HG03558 (cell line): ENCODE measurements at regions not wholly inside any gene's neighbourhood (a gene's known extent, or its start where the extent isn't known, plus 50 kb on each side); places are given as distances from the start of the nearest gene placed in this dataset.
"Not testable (repeated sequence)": the region's sequence is repeated elsewhere in the genome, so short reads cannot be mapped to it uniquely, and the experiment has no call there.

Experiments
- ATAC-seq: cut with Tn5 transposase; IDR thresholded peaks from one replicate; pipeline ENCODE4 v1.9.1; 2021; ENCODE audit warnings: moderate number of reproducible peaks; ENCODE audit not compliant: unreplicated experiment; ENCODE audit errors: extremely low read depth

DNA sequence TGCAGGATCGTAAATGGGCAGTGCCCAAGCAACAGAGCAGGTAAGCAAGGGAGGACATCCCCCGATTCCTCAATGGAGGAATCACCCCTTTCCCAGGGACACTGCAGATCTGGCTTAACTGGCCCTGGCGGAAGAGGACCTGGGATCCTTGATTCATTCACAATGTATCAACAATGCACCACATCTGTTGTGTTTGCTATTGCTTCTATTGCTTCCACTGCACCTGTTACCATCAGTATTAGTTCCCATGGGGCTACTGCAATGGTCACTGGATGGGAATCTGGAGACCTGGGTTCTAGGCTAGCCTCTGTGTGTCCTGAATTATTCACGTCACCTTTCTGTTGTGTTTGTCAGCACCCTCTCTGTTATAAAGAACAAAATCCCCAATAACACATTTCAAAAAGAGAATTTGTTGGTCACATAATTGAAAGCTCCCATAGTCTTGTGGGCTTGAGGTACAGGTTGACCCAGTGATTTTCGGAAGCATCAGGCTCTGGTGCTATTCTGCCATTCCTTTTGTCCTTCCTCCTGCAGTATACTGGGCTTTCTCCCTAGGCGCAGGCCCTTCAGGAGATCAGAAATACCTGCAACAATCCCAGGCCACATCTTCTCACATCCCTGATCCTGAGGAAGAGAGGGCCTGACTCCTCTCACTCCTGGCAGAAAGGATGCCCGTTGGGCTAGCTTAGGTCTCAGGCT, 193.5 kb upstream of the GLI2 start:
- no peak for ATAC-seq

DNA sequence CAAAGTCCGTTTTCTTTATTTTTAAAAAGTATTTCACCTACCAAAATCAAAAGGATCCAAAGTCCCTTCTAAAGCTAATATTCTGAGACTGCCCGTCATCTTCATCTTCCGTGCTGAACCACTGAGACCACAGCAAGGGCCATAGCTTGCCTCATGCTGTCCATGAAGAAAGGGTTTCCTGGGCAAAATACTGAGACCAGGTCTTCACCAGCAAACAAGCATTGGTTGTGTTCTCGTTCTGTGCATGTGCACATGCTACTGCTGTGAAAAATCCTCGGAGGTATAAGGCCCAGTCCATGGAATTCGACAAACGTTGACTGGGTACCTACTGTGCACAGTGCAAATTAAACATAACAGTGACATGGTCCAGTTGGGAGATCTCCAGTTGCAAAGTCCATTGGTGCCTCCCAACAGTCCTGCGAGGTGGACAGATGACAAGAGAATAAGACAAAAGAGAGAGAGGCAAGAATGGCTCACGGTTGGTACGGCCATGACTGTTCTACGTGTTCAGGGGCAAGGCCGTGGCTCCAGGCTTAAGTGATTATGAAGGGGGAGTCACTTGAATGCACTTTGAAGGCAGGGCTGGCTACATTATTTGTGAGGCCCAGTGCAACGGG, 192.6 kb upstream of the GLI2 start:
- no peak for ATAC-seq

DNA sequence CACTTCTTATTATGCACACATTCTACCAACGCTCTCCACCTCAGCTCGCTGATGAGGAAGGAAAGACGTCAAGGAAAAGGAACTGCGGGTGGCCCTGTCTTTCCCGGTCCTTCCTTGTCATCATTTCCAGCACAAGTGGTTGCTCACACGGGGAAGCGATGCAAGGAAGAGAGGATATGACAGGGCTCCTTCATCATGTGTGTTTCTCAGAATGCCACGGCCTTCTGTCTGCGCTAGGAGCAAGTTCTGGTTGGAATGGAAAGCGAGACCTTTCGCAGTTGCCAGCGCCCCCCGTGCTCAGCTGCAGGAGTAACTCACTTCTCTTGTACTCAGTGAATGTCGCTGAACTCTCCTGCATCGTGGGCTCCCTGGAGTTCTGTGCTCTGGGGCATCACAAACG, 191.8 kb upstream of the GLI2 start:
- no peak for ATAC-seq

DNA sequence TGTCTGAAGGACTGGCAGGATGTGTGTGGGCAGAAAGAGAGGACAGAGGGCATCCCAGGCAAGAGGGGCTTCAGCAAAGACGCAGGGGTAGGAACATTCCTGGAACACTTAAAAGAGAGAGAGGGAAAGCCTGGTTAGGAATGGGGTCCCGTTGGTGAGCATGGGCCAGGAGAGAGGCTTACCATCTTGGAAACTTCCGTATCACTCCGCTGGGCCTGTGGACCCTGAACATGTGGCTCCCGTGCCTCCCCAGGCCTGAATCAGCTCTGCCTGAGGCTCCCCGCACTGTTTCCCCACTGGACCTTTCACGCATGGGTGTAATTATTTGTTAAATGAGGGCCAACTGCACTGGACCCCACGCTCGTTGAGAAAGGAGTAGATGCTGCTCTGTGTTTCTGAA, 191.1 kb upstream of the GLI2 start:
- no peak for ATAC-seq

DNA sequence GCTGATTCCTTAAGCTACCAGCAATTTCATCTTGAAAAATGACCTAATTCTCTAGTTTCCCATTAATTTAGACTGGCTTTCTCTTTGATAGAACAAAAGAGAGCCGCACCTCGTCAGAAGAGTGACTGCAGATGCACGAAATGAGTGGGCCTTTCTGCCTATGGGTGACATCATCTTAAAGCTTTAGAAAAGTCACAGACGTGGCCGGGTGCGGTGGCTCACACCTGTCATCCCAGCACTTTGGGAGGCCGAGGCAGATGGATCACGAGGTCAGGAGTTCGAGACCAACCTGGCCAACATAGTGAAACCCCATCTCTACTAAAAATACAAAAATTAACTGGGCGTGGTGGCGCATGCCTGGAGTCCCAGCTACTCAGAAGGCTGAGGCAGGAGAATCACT, 190.7 kb upstream of the GLI2 start:
- not testable (repeated sequence) for ATAC-seq

DNA sequence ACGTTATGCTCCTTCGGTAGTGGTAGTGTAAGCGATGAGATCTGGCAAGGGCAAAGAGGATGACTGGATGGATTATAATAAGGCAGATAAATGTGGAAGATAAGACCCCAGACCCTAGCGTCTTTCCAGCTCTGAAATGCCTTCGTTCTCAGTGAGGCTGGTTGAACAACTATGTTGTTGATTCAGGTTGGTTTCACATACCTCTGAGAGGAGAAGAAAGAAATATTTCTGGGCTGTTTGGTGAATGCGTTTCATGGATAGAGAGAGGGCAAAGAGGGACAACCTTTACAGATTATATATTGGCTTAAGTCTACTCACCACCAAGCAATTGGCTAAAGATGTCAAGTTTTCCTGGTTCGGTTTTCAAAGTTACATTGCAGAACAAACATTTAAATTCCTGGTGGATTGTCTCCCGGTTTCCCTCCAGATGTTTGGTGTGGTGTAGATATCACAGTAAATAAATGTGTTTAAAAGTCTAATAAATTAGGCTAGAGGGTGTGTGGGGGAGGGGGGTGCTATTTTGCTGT, 190.1 kb upstream of the GLI2 start:
- no peak for ATAC-seq

DNA sequence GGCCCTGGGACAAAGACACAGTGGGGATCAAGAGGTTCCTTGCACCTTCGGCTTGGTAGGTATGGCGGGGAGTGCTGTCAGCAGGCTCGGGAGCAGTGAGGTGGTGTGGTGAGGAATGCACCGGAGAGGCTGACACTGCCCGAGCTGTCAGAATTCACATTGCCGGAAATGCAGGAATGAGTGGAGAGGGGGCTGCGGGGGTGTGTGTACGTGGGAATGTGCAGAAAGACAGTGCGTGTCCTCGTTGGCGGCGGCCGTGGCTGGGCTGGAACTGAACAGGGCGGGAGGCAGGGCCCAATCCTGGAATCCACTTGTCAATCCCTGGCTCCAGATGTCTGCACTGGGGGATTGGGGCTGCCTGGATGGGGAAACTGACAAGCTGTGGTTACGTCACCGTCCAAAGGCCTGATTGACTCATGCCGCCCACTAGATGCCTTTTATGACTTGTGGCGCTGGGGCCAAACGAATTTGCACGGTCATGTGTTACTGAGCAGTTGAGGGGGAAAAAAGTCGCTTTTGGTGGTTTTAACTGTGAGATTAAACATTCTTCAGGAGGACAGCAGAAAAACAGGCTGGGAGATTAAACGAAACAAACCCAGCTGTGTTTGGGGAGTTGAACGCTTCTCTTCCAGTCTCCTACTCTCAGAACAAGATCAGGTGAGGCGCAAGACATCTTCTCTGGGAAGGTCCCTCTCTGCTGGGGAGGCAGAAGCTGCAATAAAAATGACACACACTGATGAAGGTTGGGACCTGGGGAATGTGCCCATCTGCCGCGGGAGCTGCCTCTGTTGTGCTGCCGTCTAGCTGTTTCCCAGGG, 189.4 kb upstream of the GLI2 start:
- ATAC-seq = no peak

DNA sequence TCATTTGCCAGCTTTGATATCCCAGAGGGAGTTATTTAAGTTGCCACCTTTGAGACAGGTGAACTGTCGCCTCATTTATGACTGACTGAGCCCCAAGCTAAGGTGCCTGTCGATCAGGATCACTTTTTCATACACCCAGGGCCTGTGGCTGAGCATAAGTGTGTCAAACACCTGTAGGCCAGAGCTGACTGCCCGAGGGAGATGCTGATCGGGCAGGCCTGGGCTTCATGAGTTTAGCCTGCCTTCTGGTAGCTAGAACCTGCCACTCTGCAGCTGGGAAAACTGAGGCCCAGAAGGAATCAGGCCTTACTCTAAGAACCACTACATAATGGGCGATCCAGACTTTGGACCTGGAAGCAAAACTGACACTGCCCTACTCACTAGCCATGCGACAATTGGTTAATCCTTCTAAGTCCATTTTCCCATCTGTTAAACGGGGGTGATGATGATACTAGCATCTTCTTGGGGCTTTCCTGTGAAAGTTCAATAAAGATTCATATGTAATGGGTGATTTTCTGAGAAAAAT, 188.7 kb upstream of the GLI2 start:
- ATAC-seq = no peak

DNA sequence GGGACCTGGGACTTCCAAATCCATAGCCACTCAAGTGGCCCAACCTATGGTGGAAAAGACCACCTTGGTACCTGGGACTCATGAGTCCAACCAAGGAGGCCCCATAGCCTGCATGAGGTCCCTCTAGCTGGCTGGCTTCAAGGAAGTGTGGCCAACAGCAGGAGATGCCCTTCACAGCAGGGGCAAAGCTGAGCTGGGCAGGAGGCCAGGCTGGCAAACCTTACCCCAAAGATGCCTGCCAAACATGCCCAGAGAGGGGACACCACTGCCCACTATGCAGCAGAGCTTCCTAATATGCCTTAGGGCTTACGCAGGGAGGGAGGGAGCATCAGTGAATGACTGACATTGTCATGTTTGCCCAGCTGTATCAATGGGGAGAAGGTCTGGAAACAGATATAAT, 188.0 kb upstream of the GLI2 start:
- no peak for ATAC-seq

DNA sequence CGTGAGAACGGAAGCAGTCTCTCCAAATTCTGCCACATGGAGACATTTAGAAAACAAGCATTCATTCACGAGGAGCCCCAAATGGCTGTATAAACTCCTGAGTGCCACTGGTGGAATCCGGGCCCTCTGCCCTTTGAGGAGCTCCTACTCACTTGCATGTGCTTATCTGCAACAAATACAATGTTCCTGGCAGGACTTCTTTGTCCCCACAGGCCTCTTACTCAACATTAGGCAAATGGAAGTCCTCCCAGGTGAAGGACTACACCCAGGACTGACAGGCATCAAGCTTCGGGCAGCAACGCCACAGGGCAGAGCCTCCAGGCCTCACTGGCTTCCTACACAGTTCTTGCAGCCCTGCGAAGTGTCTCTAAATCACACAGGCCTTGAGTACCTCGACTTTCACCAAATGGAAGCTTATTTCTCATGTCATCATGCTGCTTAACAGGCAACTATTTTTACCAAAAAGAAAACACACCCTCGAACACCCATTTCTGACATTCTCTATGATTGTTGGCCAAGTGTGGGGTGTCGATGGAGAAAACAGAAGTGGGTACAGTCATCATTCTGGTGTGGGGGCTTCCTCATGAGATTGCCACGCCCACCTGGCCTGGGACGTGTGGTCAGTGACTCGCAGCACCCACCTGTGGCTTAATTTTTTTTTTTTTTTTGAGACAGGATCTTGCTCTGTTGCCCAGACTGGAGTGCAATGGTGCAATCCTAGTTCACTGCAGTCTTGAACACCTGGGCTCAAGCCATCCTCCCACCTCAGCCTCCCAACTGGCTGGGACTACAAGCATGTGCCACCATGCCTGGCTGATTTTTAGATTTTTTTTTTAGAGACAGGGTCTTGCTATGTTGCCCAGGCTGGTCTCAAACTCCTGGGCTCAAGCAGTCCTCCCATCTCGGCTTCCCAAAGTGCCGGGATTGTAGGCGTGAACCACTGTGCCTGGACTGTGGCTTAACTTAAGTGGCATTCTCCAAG, 186.8 kb upstream of the GLI2 start:
- no peak for ATAC-seq

DNA sequence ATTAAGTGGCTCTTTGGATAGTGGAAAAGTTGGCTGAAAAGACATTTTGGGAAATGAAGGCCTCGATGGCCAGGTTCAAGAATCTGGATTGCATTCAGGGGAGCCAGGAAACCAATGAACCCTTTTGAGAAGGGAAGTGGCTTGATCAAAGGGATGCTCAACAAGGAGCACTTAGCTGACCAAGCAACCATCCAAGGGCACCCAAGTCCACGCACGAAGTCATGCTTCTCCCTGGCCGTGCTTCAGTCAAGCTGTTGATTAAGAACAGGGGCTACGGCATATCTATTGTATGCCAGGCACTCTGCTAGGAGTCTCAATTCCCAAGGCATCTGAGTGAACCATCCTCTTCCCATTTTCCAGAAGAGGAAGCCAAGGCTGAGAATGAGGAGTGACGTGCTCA, 185.8 kb upstream of the GLI2 start:
- no peak for ATAC-seq

DNA sequence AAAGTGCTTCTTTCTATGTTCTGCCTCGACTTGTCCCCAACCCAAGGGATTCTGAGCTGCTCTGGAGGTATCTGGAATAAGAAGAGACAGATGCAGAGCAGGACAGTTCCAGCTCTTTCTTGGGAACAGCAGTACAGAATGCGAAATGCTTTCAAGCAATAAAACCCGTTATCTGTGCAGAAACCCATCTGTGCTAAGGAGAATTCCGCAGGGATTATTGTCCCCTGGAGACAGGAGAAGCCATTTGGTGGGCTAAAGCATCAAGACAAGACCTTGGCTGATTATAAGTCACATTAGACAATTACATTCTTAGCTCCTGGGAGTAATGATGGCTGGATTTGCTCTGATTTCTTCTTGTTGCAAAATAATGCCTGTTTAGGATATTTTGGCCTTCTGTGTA, 185.4 kb upstream of the GLI2 start:
- ATAC-seq = no peak

DNA sequence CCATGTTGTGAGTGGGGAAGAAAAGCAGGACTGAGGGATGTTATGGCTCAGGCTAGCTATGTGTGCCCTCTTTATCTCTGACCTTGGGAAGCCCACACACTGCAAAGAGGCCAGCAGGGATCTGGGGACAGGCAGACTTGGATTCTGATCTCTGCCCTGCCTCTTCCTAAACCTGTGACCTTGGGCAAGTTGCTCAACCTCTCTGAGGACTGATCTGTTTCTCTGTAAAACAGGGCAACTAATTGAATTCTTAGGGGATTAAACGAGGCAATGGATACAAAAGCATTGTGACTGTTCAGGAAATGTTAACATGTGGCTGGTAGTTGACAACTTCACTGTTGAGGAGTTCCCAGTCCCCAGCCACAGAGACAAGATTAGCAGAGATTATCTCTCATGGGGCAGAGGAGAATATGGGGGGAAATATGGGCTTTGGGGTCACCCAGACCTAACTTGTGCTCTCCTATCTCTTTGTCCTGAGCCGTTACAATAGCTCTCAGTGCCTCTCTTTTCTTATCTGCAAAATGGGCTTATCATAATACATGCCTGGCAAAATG, 184.7 kb upstream of the GLI2 start:
- ATAC-seq = no peak

DNA sequence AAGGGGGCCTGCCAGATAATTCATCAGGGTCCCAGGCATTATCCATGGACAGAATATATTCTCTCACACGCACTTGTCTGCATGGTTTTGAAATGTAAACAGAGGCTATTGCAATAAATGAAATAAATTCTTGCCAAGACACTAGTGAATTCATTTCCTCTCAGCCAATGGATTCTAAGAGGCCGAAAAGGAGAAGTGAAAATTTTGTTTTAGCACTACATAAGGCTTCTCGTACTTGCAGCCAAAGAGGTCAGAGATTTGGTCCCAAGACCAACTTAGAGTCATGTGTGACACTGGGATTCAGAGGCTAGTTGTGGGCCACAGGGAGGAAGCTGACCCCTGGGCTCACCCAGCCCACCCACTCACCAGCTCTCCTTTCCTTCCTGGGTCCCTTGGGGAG, 184.1 kb upstream of the GLI2 start:
- no peak for ATAC-seq

DNA sequence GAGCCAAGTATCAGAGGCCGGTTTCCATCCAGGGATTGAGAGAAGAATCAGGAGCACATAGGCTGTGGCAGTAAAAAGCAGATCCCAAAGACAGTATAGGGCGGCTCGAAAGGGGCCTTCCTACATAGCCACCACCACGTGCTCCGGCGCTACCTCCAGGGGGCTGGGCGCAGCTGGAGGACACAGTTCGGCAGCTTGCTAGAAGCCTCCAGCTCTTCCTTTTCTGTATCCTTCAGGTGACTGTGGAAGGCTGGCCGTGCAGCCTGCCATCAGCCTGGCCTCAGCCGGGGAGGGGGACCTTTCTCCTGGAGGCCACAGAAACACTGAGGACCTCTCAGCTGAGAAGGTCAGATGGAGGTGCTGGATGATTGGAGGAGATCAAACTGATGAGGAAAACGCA, 183.6 kb upstream of the GLI2 start:
- no peak for ATAC-seq

DNA sequence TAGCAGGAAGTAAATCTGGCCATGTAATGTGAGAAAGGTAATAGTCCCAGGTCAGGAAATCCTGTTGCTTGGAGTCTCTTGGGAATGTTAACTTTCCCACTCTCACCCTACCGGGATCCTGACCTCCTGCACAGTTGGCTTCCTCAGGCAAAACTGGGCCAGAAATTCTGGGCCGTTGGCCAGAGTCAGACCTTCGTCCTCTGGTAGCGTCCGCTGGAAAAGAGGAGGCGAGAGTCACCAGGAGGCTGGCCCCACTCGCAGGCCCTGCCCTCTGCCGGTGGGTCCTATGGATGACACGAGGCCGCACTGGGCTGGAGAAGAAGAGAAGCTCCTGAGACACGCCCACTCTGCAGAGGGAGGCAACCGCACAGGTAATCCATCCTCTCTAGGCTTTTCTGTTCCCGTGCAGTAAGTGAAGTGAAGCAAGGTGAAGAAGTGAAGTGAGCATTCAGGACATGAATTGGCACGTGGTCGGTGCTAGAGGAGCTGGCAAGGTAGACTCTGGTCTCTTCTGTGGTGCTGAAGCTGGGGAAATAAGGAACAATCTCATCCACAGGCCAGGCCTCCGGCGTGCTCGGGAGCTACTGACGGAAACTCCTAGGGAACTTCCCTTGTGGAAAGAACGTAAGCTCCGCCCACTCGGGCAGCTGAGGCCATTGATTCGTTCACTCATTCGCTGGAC, 182.7 kb upstream of the GLI2 start:
- no peak for ATAC-seq

DNA sequence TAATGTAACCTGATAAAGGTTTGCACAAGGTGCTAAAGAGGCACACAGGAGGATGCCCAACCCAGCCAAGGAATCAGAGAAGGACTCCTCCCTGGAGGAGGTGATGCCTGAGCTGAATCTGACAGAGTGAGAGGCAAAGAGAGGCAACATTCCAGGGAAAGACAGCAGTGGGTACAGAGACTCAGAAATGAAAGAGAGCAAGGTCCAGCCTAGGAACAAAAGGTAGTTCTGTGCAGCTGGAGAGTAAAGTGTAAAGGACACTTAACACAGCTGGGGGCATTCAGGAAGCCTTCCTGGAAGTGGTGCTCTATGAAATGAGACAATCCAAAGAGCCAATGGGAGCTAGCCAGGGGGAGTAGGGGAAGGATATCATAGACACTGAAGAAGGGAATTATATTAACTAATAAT, 181.0 kb upstream of the GLI2 start:
- no peak for ATAC-seq

DNA sequence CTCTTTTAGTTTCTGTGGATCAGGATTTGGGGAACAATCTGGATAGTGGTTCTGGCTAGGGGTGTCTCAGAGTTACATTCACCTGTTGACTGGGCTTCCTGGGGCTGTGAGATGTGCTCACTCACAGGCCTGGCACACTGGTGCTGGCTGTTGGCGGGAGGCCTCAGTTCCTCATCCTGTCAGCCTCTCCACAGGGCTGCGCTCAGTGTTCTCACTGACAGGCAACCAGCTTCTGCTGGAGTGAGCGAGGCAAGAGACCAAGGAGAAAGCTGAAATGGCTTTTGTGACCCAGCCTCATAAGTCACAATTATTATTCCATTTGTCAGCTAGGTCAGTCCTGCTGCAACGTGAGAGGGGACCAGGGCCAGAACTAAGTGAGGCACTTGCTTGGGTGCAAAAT, 180.6 kb upstream of the GLI2 start:
- ATAC-seq = no peak

DNA sequence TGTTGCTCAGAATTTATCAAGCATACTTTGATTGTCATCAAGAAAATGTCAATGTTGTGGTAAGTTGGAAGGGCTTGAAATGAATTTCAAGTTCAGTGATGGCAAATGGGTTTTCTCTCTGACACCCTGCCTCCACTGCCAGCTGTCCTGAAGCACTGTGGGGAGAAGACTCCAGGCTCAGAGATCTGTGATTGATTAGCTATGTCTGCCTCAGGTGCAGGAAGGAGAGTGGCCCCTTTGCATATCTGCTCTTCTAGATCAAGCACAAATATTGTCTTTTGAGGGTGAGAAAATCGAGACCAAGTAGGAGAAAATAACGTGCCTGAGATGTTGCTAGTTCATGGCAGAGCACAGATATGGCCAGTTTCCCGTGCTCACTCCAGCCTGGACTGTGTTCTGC, 178.8 kb upstream of the GLI2 start:
- no peak for ATAC-seq
